Heart left ventricle (tissue), 13 donors: ENCODE measurements at regions not wholly inside any gene's neighbourhood (a gene's known extent, or its start where the extent isn't known, plus 50 kb on each side); places are given as distances from the start of the nearest gene placed in this dataset.

ENCODE experiments used
- CTCF ChIP-seq, 12 donors: fragments of 200-600 bp; sonication (generic) in 4 of 12; IDR thresholded peaks; one replicate each; pipeline versions ENCODE4 v1.5.0 to v1.8.0; 2018 to 2022; ENCODE audit warnings: antibody characterized with exemption in 12 of 12, mild to moderate bottlenecking in 5 of 12
- POLR2A ChIP-seq, 2 donors: fragments of 450-650 bp; IDR thresholded peaks; one replicate each; pipeline ENCODE4 v1.6.1; 2017; ENCODE audit warnings: antibody characterized with exemption in 2 of 2, mild to moderate bottlenecking in 2 of 2, moderate library complexity in 2 of 2
- donor health status: ischemic (EF 13 %, LVEDD 7.1; RV severe dilation, severe dysfunction).
- donor health status: DM: no; HTN: yes; CAD: no.
- donor health status: DM: no; HTN: no; CAD: no.
- donor health status: ischemic (EF 25% LVEDD 6.9; RV normal size, moderate dysfunction).
- donor health status: ischemic (EF 25% LVEDD 5.7; RV mildly dilated, moderate dysfunction).
- donor health status: ischemic (EF 35%, LVEDD 5.7; RV mildly dilated, moderate dysfunction).
- donor health status: nonischemic (EF 11% LVEDD 7.7; RV severe dilation, severe dysfunction).
- donor health status: DM: yes; HTN: yes; CAD: no.
- donor health status: PGD.
- donor health status: ischemic (EF 29% LVEDD 5.4; RV normal size, mild dysfunction).
- donor health status: nonischemic (EF 23%, LVEDD 6.1; RV moderate dilation, normal function).

GRCh38 chr13:112181336-112182067 lies 114.6 kb downstream of the SOX1 start:
- no peak for TF ChIP-seq CTCF (IDR thresholded peaks at IDR 0.05)
- no peak for TF ChIP-seq POLR2A (IDR thresholded peaks at IDR 0.05)
